OCI-LY7 (cell line): ENCODE measurements at regions not wholly inside any gene's neighbourhood (a gene's known extent, or its start where the extent isn't known, plus 50 kb on each side); places are given as distances from the start of the nearest gene placed in this dataset.

Source experiments
- BruUV-seq: library from RNA; stranded (reverse); fragments of 400-500 nt; replicated peaks from 2 replicates; lab custom pipeline; 2021; lab: Mats Ljungman, UMichigan
- CTCF ChIA-PET: fragments of 300-600 bp; sonication (Branson Sonifier 250); formaldehyde crosslinking; loops from one replicate; lab custom pipeline; 2022; ENCODE audit warnings: antibody characterized with exemption; ENCODE audit not compliant: unreplicated experiment; lab: Charles Lee
- POLR2A ChIA-PET: fragments of 300-600 bp; sonication (Branson Sonifier 250); formaldehyde crosslinking; loops from one replicate; lab custom pipeline; 2022; ENCODE audit warnings: antibody characterized with exemption; lab: Charles Lee
- DNase-seq: peaks from one replicate; pipeline ENCODE4 v3.0.0-alpha.2; 2015; ENCODE audit warnings: low spot score
- H2AFZ ChIP-seq: fragments of 200-600 bp; sonication (generic), shearing (Covaris generic); 2 replicates; pipeline ENCODE4 v1.6.1; 2014; ENCODE audit warnings: mild to moderate bottlenecking, antibody characterized with exemption, low read length, moderate library complexity
- H3K27ac ChIP-seq: fragments of 200-600 bp; sonication (generic); 2 replicates; pipeline ENCODE4 v1.5.1; 2014; ENCODE audit warnings: mixed run types, low read depth, mild to moderate bottlenecking, moderate library complexity, low read length, inconsistent platforms; ENCODE audit not compliant: poor library complexity, severe bottlenecking
- H3K36me3 ChIP-seq: fragments of 200-600 bp; sonication (generic); 2 replicates; pipeline ENCODE4 v1.6.1; 2014; ENCODE audit warnings: mild to moderate bottlenecking, antibody characterized with exemption, low read length, moderate library complexity, mixed read lengths; ENCODE audit not compliant: insufficient read depth
- H3K4me1 ChIP-seq: fragments of 200-600 bp; sonication (generic); 2 replicates; pipeline ENCODE4 v1.5.1; 2014; ENCODE audit warnings: mild to moderate bottlenecking, low read length; ENCODE audit not compliant: insufficient read depth, poor library complexity, severe bottlenecking
- H3K4me2 ChIP-seq: fragments of 200-600 bp; sonication (generic); 2 replicates; pipeline ENCODE4 v1.6.1; 2014; ENCODE audit warnings: mild to moderate bottlenecking, low read length
- H3K4me3 ChIP-seq: fragments of 200-600 bp; sonication (generic); 2 replicates; pipeline ENCODE4 v1.5.1; 2014; ENCODE audit warnings: mild to moderate bottlenecking, low read depth, low read length; ENCODE audit not compliant: poor library complexity, severe bottlenecking
- H3K79me2 ChIP-seq: fragments of 200-600 bp; sonication (generic); 2 replicates; pipeline ENCODE4 v1.6.1; 2016; ENCODE audit warnings: low read depth, mild to moderate bottlenecking, low read length, moderate library complexity, mixed read lengths; ENCODE audit not compliant: insufficient read depth
- H3K9me2 ChIP-seq: fragments of 200-600 bp; sonication (generic); 2 replicates; pipeline ENCODE4 v1.6.1; 2016; ENCODE audit warnings: mild to moderate bottlenecking, low read length, mixed read lengths; ENCODE audit not compliant: insufficient read depth
- H3K9me3 ChIP-seq: fragments of 200-600 bp; sonication (generic); 2 replicates; pipeline ENCODE4 v1.6.1; 2014; ENCODE audit warnings: mild to moderate bottlenecking, mixed run types, low read length, mixed read lengths
- H4K20me1 ChIP-seq: fragments of 200-600 bp; sonication (generic); 2 replicates; pipeline ENCODE4 v1.6.1; 2014; ENCODE audit warnings: mild to moderate bottlenecking, antibody characterized with exemption, low read length, moderate library complexity, mixed read lengths; ENCODE audit not compliant: insufficient read depth
- EZH2phosphoT487 ChIP-seq: fragments of 200-600 bp; sonication (generic); IDR thresholded peaks from 2 replicates; pipeline ENCODE4 v1.6.1; 2018; ENCODE audit warnings: low read depth, borderline replicate concordance, mild to moderate bottlenecking, mixed run types, antibody characterized with exemption, low read length, moderate library complexity, mixed read lengths
- intact Hi-C: fragments of 100-400 bp; cut with micrococcal nuclease; formaldehyde crosslinking; loops from one replicate; pipeline ENCODE4 v1.10.0; 2022; ENCODE audit not compliant: unreplicated experiment
- TF ChIP-seq, protein P1 (sequence below): fragments of 200-600 bp; sonication (generic); conservative IDR thresholded peaks from 2 replicates; pipeline ENCODE4 v1.5.1; 2014; ENCODE audit warnings: mild to moderate bottlenecking, antibody characterized with exemption, low read length, moderate library complexity, mixed read lengths

DNA sequence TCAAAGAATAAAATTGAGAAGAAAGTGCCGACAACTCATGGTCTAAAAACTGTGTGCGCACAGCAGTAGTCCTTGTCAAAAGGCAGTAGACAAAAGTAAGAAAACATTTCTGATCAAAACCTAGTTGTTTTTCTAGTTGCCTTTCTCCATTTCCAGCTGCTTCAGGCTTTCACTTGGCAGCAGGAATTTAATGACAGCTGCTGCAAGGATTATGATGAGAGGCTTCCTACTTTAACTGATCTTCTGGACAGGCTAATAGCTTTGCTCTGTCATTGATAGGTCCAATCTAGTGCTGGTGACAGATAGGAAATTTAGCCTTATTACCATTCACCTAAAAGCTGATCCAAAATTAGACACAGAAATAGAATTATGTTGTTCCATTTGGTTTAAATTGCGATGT, 110.7 kb upstream of the SEMA3C start:
- Histone ChIP-seq H2AFZ (no peak overlapping the region), H3K27ac (no peak overlapping the region), H3K4me2 (no peak overlapping the region), H3K9me3 (no peaks in the 10 kb centered on the region), H3K4me1 (no peaks in the 10 kb centered on the region), H3K9me2 (no peaks in the 10 kb centered on the region), H4K20me1 (no peaks in the 10 kb centered on the region), H3K79me2 (no peaks in the 10 kb centered on the region), H3K36me3 (no peaks in the 10 kb centered on the region), H3K4me3 (no peak overlapping the region)
- CTCF ChIA-PET, result no interaction called here
- no peak for TF ChIP-seq EZH2phosphoT487
- TF ChIP-seq, protein P1, sequence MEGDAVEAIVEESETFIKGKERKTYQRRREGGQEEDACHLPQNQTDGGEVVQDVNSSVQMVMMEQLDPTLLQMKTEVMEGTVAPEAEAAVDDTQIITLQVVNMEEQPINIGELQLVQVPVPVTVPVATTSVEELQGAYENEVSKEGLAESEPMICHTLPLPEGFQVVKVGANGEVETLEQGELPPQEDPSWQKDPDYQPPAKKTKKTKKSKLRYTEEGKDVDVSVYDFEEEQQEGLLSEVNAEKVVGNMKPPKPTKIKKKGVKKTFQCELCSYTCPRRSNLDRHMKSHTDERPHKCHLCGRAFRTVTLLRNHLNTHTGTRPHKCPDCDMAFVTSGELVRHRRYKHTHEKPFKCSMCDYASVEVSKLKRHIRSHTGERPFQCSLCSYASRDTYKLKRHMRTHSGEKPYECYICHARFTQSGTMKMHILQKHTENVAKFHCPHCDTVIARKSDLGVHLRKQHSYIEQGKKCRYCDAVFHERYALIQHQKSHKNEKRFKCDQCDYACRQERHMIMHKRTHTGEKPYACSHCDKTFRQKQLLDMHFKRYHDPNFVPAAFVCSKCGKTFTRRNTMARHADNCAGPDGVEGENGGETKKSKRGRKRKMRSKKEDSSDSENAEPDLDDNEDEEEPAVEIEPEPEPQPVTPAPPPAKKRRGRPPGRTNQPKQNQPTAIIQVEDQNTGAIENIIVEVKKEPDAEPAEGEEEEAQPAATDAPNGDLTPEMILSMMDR, result no peak
- intact Hi-C loops, result no loop called here
- no peak for DNase-seq
- POLR2A ChIA-PET, result no interaction called here
- no TSS peak for BruUV-seq

DNA sequence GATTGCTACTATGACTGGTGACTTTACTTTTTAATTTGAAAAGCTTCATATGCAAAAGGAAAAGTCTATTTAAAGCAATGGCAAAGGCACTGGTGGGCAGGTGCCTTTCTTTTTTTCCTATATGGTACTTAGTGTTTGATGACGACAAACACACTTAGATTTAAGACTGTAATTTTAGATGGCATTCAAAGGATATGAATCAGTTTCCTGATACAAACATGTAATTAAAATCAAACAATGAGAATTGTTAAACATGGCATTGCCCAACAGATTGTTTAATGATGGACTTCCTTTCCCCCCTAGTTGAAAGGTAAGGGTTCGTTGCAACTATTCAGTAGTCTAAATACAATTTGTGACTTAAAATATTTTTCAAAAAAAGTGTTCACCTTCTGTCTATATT, 106.5 kb upstream of the SEMA3C start:
- H3K79me2 ChIP-seq, result no peaks in the 10 kb centered on the region
- H4K20me1 ChIP-seq, result no peaks in the 10 kb centered on the region
- TF ChIP-seq EZH2phosphoT487, result no peak
- TF ChIP-seq, protein P1, result no peak
- no peak overlapping the region for H3K4me2 ChIP-seq
- H3K4me1 ChIP-seq, result no peaks in the 10 kb centered on the region
- no peak overlapping the region for H2AFZ ChIP-seq
- no peak for DNase-seq
- no TSS peak for BruUV-seq
- CTCF ChIA-PET, result no interaction called here
- no peaks in the 10 kb centered on the region for H3K9me2 ChIP-seq
- no peaks in the 10 kb centered on the region for H3K36me3 ChIP-seq
- POLR2A ChIA-PET, result no interaction called here
- no peaks in the 10 kb centered on the region for H3K9me3 ChIP-seq
- intact Hi-C loops, result no loop called here
- H3K27ac ChIP-seq, result no peak overlapping the region
- H3K4me3 ChIP-seq, result no peak overlapping the region

DNA sequence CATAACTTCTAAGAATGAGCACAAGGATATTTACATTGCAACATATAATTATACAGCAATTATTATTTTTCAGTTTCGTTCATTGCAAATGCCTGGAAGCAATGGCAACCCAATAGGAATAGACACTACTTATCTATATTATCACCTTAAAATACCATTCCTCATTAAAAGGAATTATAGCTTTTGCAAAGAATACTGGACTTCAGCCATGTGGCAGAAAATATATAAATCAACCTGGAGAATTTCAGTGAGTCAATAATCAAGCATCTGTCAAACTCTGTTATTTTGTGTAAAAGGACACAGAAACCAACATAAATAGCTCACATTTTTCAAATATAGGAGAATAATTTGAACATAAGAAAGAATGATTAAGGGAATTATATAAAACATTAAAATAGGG, 96.1 kb upstream of the SEMA3C start:
- H3K79me2 ChIP-seq, result no peaks in the 10 kb centered on the region
- no peak overlapping the region for H3K4me2 ChIP-seq
- no peak overlapping the region for H3K27ac ChIP-seq
- no peaks in the 10 kb centered on the region for H3K4me1 ChIP-seq
- ChIA-PET CTCF (no interaction called here), POLR2A (no interaction called here)
- no peak overlapping the region for H3K4me3 ChIP-seq
- DNase-seq, result no peak
- no peaks in the 10 kb centered on the region for H3K9me2 ChIP-seq
- H3K36me3 ChIP-seq, result no peaks in the 10 kb centered on the region
- BruUV-seq, result no TSS peak
- H3K9me3 ChIP-seq, result 0 out of 2 replicates have a peak, but pooled peaks cover 4% of the 10 kb centered on the region
- H2AFZ ChIP-seq, result no peak overlapping the region
- no peaks in the 10 kb centered on the region for H4K20me1 ChIP-seq
- intact Hi-C loops, result no loop called here
- TF ChIP-seq EZH2phosphoT487, result no peak
- TF ChIP-seq, protein P1, result no peak
